EH (cell line): ENCODE measurements at regions not wholly inside any gene's neighbourhood (a gene's known extent, or its start where the extent isn't known, plus 50 kb on each side); places are given as distances from the start of the nearest gene placed in this dataset.

Experiments used
- DNase-seq: peaks from one replicate; pipeline ENCODE4 v3.0.0-alpha.2; 2015; ENCODE audit warnings: low read depth

- no peak for DNase-seq
Measured at GRCh38 chr5:3542769-3543168, 52.9 kb upstream of the IRX1 start.

GRCh38 chr5:3542158-3542557 is 53.5 kb upstream of the IRX1 start:
- no peak for DNase-seq

- DNase-seq = no peak
Measured at GRCh38 chr5:3538886-3539285, 56.7 kb upstream of the IRX1 start.

GRCh38 chr5:3537942-3538341 is 57.7 kb upstream of the IRX1 start:
- no peak for DNase-seq

GRCh38 chr5:3535414-3536211 is 60.0 kb upstream of the IRX1 start:
- no peak for DNase-seq

GRCh38 chr5:3534997-3535396 is 60.6 kb upstream of the IRX1 start:
- no peak for DNase-seq

GRCh38 chr5:3531320-3531986 is 64.2 kb upstream of the IRX1 start:
- DNase-seq = no peak

GRCh38 chr5:3530251-3530650 is 65.4 kb upstream of the IRX1 start:
- DNase-seq = no peak

- no peak for DNase-seq
Measured at GRCh38 chr5:3526551-3527185, 69.0 kb upstream of the IRX1 start.

- DNase-seq = no peak
Measured at GRCh38 chr5:3522491-3522890, 73.1 kb upstream of the IRX1 start.

- DNase-seq = no peak
Measured at GRCh38 chr5:3518576-3518975, 77.1 kb upstream of the IRX1 start.

- no peak for DNase-seq
Measured at GRCh38 chr5:3518051-3518450, 77.6 kb upstream of the IRX1 start.

- no peak for DNase-seq
Measured at GRCh38 chr5:3517348-3517747, 78.3 kb upstream of the IRX1 start.

- DNase-seq = no peak
Measured at GRCh38 chr5:3512361-3513095, 83.1 kb upstream of the IRX1 start.

GRCh38 chr5:3511934-3512333 is 83.7 kb upstream of the IRX1 start:
- no peak for DNase-seq

GRCh38 chr5:3511519-3511918 is 84.1 kb upstream of the IRX1 start:
- no peak for DNase-seq

GRCh38 chr5:3510642-3511417 is 84.8 kb upstream of the IRX1 start:
- no peak for DNase-seq

GRCh38 chr5:3509290-3509689 is 86.3 kb upstream of the IRX1 start:
- no peak for DNase-seq

- DNase-seq = no peak
Measured at GRCh38 chr5:3508395-3508794, 87.2 kb upstream of the IRX1 start.

GRCh38 chr5:3490957-3491507 is 104.6 kb upstream of the IRX1 start:
- no peak for DNase-seq

GRCh38 chr5:3489239-3489843 is 106.3 kb upstream of the IRX1 start:
- DNase-seq = no peak
